DMS114 treated with DMSO at 0.1 percent for 48 hours (cell line): ENCODE measurements at regions not wholly inside any gene's neighbourhood (a gene's known extent, or its start where the extent isn't known, plus 50 kb on each side); places are given as distances from the start of the nearest gene placed in this dataset.
A peak's percentile ranks its signal among the peaks of the same experiment; 100 is the strongest.
"Not testable (repeated sequence)": the region's sequence is repeated elsewhere in the genome, so short reads cannot be mapped to it uniquely, and the experiment has no call there.

ENCODE experiments used
- DNase-seq: peaks from one replicate; lab custom pipeline; 2025; ENCODE audit not compliant: unreplicated experiment; lab: John Stamatoyannopoulos, UW

DNA sequence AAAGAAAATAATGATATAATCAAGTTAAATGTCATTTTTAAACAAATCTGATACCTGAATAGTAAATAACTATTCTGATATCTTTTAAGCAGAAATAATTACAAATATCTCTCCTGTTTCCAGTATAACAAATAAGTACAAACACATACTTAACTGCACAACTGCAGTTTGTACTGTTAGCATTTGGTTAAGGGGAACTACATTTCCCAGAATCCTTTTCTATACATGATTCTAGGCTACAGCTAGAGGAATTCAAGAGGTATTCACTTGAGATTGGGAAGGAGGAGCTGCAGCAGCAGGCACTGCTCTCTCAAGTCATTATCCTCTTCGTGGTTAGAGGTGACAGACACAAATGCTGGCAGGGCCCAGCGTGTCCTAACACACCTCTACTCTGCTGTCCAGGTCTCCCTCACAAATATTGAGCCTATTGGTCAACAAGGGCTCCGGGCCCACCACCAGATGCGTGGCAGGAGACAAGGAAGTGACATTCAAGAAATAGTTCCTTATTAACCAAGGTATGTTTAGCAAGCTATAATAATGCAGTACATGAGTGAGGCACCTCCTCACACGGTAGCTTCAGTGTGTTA, 255.1 kb upstream of the MKLN1 start:
- DNase-seq = peak; percentile 26

DNA sequence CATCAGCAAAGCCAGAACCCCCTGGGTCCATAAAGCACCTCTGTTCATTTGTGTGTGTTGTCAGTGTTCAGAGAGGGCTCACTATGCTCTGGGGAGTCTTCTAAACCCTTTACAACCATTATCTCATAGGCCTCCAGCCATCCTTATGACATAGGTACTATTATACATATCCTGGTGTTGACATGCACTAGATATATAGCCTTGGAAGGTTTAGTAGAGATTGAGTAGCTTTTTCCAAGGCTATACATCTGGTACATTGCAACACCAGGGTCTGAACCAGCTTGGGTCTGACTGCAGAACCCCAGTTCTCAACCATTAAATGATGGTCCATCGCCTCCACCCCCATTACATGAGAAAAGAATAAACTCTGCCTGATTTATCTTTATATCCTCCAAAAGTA, 253.6 kb upstream of the MKLN1 start:
- no peak for DNase-seq

DNA sequence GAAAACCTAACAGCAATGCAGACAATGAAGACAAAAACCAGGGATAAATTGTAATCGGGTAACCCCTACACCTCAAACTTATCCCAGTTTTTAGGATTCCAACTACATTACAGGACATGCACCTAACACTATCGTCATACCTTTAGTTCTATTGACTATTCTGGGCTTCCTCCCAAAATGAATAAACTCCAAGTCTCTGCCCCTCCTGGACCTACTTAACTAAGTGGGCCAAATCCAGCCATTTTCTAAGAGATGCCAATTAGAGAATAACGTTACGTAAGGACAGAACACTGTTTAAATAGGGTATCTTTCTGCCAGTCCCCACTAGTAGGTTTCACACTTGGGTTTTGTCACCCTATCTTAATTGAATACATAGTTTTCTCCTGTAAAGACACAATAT, 253.1 kb upstream of the MKLN1 start:
- DNase-seq = no peak

DNA sequence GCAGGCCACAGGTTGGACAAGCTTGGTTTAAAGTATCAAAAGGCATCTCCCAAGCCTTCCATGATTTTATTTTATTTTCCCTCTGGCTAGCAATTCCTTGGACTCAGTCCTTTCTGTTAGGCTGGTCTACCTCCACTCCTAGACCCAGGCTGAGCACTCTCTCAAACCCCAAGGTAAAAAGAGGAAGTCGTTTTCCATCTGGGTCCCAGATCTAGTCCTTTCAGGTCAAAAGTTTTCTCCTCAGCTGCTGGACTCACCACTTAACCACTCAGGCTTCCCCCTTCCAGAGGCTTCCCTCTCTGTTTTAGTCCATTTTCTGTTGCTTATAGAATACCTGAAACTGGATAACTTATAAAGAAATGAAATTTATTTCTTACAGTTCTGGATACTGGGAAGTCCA, 252.3 kb upstream of the MKLN1 start:
- no peak for DNase-seq

DNA sequence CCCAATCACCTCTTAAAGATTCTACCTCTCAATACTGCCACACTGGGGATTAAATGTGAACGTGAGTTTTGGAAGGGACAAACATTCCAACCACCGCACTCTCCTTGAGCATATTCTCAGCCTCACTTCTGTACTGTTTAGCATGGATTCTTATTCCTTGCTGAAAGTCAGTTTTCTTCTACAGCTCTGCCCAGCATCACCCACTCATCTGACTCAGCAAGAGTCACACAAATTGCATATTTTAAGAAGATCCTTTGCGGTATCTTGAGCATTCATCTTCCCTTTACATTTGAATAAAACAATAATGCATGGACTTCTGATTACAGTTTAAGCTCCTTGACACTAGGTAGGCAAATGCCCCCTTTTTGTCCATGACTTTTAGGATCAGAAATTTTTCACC, 251.6 kb upstream of the MKLN1 start:
- no peak for DNase-seq

DNA sequence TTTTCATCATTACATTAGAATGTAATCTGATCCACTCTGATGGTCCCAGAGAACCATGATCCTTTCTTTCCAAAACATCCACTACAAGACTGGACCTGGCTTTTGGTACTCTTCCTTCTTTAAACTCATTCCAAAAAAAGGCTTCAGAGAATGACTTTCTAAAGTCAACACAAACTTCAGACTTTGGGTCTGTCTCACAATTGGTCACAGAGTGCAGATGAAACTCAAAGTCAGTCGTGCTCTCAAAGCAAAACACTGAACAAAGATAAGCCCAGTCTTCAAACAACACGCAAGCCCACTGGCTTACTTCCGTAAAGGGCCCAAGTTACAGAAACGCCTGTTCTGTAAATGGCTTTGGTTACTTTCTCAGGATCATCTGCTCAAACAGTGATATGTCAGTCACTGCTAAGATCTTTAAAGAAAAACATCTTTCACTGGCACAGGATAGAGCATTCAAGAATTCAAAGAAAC, 250.9 kb upstream of the MKLN1 start:
- no peak for DNase-seq

DNA sequence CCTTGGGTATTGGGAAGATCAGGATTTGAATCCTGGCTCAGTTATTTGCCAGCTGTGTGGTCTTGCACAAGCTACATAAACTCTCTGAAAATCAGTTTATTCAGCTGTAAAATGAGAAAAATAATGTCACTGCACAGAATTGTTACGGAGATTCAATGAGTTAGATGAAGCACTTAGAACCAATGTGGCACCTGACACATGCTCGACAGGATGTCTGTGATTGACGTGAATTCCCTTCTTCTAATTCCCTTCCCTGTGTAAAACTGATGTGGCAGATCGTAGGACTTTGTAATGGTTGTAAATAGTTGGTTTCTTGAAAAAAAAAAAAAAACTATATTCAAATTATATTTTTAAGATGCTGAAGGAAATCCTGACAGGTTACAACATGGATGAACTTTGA, 249.9 kb upstream of the MKLN1 start:
- DNase-seq = no peak

DNA sequence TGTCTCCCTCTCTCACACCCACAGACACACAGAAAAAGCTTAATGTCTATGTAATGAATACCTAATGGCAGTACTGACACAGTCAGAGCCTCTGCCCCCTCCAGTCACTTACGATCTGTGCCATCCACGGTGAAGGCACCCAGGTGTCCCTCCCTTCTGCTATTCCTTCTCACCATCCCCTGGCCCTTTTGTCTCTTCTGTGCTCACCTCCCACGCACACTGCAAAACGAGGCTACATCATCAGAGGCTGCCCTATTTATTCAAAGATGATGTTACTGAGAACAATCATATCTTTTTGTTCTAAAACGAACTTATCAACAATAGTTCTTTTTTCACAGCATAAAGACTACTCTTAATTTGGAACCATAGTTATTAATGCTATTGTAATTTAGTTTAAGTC, 246.9 kb upstream of the MKLN1 start:
- DNase-seq = no peak

DNA sequence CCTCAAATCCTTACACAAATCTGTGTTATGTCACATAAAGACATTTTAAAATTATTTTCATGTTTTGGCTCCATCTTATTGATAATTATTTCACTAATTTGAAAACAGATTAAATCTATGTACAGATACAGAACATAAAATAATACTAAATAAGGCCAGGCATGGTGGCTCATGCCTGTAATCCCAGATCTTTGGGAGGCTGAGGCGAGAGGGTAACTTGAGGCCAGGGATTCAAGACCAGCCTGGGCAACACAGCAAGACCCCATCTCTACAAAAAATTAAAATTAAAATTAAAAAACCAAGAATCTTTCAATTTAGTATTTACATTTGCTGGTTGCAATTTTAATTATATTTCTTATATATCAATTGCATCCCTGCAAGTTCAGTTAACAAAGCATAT, 246.4 kb upstream of the MKLN1 start:
- DNase-seq = no peak

DNA sequence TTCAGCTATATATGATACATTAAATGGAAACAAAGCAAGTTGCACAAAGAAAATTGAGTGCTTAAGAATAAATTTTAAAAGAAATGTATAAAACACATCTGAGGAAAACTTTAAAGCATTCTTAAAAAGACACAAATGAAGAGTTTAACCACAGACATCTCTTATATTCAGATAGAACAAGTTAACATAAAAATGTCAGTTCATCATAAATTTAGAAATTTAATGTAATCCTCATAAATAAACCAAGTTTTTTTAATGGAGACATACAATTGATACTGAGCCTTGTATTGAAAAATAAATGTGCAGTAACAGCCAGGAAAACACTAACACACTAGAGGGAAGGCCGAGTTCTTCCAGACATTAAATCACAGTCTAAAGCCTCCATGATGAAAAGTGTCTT, 243.9 kb upstream of the MKLN1 start:
- no peak for DNase-seq

DNA sequence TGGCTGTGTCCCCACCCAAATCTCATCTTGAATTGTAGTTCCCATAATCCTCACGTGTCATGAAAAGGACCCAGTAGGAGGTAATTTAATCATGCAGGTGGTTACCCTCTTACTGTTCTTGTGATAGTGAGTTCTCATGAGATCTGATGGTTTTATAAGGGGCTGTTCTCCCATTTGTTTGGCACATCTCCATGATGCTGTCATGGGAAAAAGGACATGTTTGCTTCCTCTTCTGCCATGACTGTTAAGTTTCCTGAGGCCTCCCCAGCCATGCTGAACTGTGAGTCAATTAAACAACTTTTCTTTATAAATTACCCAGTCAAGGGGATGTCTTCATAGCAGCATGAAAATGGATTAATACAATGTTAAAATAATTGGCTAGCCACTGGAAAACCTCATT, 243.3 kb upstream of the MKLN1 start:
- not testable (repeated sequence) for DNase-seq

DNA sequence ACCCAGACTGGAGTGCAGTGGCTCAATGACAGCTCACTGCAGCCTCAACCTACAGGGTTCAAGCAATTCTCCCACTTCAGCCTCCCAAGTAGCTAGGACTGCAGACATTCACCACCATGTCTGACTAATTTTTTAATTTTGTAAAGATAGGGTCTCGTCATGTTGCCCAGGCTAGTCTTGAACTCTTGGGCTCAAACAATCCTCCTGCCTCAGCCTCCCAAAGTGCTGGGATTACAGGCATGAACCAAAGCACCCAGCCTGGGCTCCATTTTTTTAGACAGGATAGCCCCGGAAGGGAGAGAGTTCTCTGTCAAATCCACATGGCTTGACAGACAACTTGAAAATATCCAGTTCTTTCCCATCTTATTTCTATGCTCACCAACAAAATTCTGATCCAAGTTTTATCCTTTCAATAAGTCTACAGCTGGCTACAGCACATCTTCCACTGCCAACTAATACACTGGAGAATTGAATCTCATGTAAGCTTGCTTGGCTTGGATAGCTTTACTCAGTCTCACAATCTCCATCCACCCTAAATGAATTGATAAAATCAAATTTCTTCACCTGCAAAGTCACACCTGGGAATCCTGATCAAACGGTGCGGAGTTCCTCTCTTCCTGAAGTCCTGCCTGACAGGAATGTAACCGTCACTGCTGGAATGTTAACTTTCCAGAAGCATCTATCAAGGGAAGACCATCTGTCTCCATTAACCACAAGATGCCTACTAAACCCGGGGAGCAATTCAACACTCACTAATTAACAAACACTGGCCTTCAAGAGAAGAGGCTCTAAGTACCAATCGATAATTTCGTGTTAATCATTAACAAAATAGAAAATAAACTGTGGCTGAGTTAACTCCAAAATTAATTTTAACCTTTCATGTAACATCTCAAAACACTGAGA, 239.7 kb upstream of the MKLN1 start:
- DNase-seq = no peak

DNA sequence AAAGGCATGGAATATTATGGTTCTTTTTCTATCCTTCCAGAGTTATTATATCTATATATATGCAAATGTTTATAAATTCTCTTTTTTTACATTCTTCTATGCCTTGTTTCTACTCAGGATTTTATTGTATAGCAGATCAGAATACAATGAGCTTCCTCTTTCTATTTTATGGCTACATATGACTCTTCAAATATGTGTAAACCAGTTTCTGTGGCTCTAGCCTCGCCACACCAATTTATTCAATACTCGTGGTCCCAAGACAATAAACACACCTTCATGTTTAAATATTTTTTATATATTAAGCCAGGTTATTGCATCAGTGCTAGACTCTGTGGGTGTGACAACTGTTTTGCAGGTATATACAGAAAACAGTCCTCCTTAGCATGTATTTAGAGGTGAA, 237.5 kb upstream of the MKLN1 start:
- no peak for DNase-seq

DNA sequence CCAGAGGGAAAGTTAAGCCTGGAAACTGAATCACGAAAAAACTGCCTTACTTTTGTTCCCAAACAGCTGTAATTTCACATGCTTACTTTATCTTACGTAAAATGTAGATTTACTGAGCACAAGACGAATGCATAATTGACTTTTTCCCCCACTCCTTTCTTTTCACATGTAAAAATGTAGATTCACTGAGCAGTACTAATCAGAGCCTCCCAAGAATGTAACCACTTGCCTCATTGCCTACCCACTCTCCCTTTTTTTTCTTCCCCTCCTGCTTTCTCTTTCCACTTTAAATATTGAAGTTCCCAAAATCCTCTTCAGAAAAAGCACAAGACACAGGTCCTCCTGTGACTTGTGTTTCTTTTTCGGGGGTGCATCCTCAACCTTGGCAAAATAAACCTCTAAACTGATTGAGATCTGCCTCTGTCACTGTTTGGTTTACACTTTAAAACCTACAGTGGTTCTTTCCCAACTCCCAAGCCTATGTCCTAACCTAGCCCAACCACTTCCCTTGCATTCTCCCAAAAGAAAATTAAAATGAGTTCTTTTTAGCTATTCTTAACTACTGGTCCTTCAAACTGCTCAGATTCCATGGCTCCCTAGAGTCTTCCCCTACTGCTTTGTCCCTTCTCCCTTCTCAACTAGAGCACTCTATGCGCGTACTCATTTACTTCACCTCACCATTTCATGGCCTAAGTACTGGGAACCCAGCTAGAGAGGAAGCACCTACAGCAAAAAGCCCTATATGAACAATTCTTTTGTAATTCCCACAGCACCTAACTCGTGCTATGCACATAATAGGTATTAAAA, 236.6 kb upstream of the MKLN1 start:
- DNase-seq = no peak

DNA sequence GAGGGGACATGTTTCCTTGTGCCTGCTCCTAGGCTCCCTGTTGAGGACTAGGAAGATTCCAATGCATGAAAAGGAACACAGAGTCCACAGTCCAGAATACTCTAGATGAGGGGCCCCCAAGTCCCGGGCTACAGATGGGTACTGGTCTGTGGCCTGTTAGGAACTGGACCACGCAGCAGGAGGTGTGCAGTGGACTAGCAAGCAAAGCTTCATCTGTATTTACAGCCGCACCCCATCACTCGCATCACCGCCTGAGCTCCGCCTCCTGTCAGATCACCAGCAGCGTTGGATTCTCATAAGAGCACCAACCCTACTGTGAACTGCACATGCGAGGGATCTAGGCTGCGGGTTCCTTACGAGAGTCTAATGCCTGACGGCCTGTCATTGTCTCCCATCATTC, 233.0 kb upstream of the MKLN1 start:
- no peak for DNase-seq

DNA sequence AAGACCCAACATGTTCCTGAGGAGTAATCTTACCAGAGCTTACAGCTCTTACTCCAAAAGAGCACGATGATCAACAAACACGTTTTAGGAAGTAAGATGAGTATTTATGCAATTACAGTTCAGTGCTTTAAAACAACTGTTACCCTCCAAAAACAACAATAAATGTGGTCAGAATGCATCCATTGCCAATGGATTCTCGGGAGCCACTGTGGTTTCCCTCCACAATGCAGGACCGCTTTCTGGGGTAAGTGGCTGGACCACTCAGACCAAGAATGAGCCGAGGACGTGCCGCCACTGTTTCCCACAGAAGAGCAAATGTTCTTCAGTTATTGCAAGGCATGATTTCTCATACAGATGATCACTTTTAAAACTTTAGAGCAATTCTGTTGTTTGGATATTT, 232.3 kb upstream of the MKLN1 start:
- DNase-seq = no peak

DNA sequence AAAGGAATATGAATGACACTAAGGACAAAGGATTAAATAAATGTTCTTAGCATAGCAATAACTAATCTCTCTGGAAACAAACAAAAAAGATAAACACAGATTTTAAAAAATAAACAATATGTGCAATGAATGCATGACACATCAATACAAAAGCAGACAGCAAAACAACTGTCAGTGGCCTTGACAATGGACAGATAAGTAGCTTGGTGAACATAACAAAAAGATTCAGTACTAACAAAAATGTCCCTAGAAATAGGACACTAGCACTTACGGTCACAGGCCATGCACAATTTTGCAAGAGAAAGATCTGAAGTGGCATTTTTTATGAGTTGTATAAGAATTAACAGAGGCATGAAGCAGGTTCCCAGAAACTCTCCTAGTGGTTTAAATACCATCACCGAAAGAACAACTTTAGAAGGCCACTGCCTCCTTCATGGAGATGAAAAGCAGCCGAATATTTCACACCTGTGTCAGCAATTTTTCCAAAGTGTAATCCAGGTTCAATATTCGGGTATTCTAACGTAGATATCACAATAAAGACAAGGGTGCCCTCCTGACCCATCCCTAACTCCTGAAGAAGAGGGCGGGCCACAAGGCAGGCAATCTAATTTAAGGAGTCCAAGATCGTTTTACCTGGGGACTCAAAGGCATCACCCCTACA, 231.3 kb upstream of the MKLN1 start:
- DNase-seq = no peak

DNA sequence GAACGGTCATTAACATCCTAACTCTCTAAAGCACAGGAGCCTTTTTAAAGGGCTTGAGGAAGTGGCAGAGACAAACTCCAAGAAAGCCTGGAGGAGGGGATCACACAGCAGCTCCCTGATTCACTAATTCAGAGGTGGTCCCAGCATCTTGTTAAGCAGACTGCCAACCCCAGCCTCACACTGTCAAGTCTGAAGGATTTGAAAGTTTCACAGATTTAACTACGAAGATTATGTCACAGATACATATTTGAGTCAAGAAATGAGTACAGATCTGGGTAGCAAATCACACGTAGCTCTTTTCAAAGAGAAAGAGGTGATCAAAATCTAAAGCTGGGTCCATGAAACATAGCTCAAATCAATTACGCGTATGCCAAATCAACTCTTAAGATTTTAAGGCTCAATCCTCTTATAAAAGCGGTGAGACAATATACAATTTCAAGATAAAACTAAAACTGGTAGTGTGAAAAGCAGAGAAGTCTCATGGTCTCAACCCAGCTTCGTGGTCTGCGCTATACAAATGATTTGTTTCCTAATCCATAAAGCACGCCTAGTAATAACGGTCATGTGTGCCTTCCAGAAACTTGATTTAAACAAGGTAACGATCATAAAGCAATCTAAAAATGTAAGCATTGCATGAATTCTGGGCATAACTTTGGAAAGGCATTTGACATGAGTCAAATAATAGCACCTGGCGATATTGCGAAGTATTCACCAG, 229.9 kb upstream of the MKLN1 start:
- DNase-seq = no peak

DNA sequence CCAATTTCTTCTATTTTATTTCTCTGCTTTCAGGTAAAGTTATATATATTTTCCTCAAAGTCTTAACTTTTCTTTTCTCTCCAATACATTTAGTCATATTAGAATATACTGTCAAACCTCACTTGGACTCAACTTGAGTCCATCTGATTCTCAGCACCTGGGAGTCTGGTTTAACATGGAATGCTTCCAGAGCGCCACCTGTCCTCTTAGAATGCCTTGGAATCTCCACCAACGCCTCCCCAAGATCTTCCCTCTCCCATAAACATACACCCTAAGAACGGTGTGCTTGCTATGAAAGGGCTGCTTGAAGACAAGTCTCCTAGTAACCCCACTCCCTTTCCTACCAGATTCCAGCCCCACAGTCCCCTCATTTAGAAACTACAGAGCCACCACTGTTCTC, 229.1 kb upstream of the MKLN1 start:
- DNase-seq = no peak

DNA sequence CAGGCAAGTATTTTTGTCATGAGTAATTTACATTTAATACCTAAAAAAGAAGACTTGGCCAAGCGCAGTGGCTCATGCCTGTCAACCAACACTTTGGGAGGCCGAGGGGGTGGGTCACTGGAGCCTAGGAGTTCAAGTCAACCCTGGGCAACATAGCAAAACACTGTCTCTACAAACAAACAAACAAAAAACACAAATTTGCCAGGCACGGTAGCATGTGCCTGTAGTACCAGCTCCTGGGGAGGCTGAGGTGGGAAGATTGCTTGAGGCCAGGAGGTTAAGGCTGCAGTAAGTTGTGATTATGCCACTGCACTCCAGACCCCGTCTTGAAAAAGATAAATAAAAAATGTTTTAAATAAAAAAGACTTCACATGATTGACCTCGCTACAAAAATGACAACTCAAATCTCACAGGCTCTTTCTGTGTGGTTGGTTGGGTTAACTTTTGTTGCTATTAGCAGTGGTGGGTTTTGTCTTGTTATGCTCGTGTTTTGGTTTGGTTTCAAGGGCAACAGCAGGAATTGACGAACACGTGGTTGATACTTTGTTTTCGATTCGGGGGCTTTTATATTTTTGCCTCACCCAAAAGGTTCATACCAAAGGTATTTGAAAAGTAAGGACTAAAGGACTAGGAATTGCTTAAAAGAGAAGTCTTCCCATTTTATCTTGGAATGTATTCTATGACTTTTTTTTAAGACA, 227.2 kb upstream of the MKLN1 start:
- no peak for DNase-seq
